ENCODE measurements at regions not wholly inside any gene's neighbourhood (a gene's known extent, or its start where the extent isn't known, plus 50 kb on each side); places are given as distances from the start of the nearest gene placed in this dataset.

DNA sequence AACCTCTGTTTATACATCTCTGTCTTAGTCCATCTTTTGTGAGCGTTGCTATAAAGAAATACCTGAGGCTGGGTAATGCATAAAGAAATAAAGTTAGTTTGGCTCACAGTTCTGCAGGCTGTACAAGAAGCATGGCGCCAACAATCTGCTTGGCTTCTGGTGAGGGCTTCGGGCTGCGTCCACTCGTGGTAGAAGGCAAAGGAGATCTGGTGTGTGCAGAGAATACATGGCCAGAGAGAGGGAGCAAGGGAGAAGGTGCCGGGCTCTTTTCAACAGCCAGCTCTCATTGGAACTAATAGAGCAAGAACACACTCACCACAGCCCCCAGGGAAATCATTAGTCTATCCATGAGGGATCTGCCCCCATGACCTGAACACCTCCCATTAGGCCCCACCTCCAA, 100.3 kb upstream of the SRSF6 start (continued):
- TF ChIP-seq, protein P1, sequence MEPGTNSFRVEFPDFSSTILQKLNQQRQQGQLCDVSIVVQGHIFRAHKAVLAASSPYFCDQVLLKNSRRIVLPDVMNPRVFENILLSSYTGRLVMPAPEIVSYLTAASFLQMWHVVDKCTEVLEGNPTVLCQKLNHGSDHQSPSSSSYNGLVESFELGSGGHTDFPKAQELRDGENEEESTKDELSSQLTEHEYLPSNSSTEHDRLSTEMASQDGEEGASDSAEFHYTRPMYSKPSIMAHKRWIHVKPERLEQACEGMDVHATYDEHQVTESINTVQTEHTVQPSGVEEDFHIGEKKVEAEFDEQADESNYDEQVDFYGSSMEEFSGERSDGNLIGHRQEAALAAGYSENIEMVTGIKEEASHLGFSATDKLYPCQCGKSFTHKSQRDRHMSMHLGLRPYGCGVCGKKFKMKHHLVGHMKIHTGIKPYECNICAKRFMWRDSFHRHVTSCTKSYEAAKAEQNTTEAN (CRISPR knock-in tag; IDR thresholded peaks at IDR 0.05) = no peak
- TF ChIP-seq, protein P2, sequence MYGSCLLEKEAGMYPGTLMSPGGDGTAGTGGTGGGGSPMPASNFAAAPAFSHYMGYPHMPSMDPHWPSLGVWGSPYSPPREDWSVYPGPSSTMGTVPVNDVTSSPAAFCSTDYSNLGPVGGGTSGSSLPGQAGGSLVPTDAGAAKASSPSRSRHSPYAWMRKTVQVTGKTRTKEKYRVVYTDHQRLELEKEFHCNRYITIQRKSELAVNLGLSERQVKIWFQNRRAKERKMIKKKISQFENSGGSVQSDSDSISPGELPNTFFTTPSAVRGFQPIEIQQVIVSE (CRISPR knock-in tag; IDR thresholded peaks at IDR 0.05; ENCODE audit: borderline replicate concordance) = no peak

- no peak for ATAC-seq
- Mint-ChIP-seq H3K27ac (no peak overlapping the region), H3K9me3 (peaks cover 32% of the 10 kb centered on the region), H3K36me3 (no peaks in the 10 kb centered on the region), H3K27me3 (ENCODE audit: low read depth) (peaks cover 11% of the 10 kb centered on the region), H3K4me1 (no peaks in the 10 kb centered on the region), H3K4me3 (no peak overlapping the region)
- POLR2A ChIA-PET = interaction anchor here (0.7 kb wide), 1 partner anchor 1315 kb away, joined by 3 read pairs; no protein-coding TSS in a partner anchor
- no peak for DNase-seq (ENCODE audit: low spot score)
- CTCF ChIA-PET = no interaction called here
- TF ChIP-seq ZNF317 (CRISPR knock-in tag; IDR thresholded peaks at IDR 0.05; ENCODE audit: borderline replicate concordance, low read depth) = no peak
- no peak for TF ChIP-seq ZNF416 (CRISPR knock-in tag; IDR thresholded peaks at IDR 0.05)
- no peak for TF ChIP-seq ELF4 (CRISPR knock-in tag; IDR thresholded peaks at IDR 0.05; ENCODE audit: low read depth)
- TF ChIP-seq ERG (CRISPR knock-in tag; IDR thresholded peaks at IDR 0.05) = no peak
- TF ChIP-seq E2F1 (CRISPR knock-in tag; IDR thresholded peaks at IDR 0.05) = no peak
These were observed 102.1 kb upstream of the SRSF6 start for GRCh38 chr20:43355610-43356009.

GRCh38 chr20:43352996-43353395, 104.7 kb upstream of the SRSF6 start:
- POLR2A ChIA-PET = no interaction called here
- H3K27me3 Mint-ChIP-seq (ENCODE audit: low read depth) = peaks cover 37% of the 10 kb centered on the region
- TF ChIP-seq, protein P3, sequence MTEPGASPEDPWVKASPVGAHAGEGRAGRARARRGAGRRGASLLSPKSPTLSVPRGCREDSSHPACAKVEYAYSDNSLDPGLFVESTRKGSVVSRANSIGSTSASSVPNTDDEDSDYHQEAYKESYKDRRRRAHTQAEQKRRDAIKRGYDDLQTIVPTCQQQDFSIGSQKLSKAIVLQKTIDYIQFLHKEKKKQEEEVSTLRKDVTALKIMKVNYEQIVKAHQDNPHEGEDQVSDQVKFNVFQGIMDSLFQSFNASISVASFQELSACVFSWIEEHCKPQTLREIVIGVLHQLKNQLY (CRISPR knock-in tag; IDR thresholded peaks at IDR 0.05) = no peak
- TF ChIP-seq MYBL2 (CRISPR knock-in tag; IDR thresholded peaks at IDR 0.05) (no peak), NFYB (CRISPR knock-in tag; conservative IDR thresholded peaks at IDR 0.05; ENCODE audit: low read depth) (no peak), ERG (CRISPR knock-in tag; IDR thresholded peaks at IDR 0.05) (no peak), FOXP1 (CRISPR knock-in tag; IDR thresholded peaks at IDR 0.05; ENCODE audit: borderline replicate concordance) (no peak), MAX (CRISPR knock-in tag; IDR thresholded peaks at IDR 0.05) (no peak), GABPB1 (CRISPR knock-in tag; IDR thresholded peaks at IDR 0.05) (no peak), IRF2 (CRISPR knock-in tag; IDR thresholded peaks at IDR 0.05; ENCODE audit: borderline replicate concordance, low read depth) (no peak), CBFB (CRISPR knock-in tag; IDR thresholded peaks at IDR 0.05; ENCODE audit: low read depth) (no peak), GRHL2 (CRISPR knock-in tag; IDR thresholded peaks at IDR 0.05; ENCODE audit: insufficient replicate concordance, severe bottlenecking) (no peak), EMX1 (CRISPR knock-in tag; IDR thresholded peaks at IDR 0.05) (no peak), PREB (CRISPR knock-in tag; IDR thresholded peaks at IDR 0.05; ENCODE audit: borderline replicate concordance) (no peak), ZBTB21 (CRISPR knock-in tag; IDR thresholded peaks at IDR 0.05; ENCODE audit: borderline replicate concordance) (no peak), ZNF425 (CRISPR knock-in tag; conservative IDR thresholded peaks at IDR 0.05) (no peak)

More at GRCh38 chr20:43352996-43353395, 104.7 kb upstream of the SRSF6 start:
- CTCF ChIA-PET = interaction anchor here (1.2 kb wide), 1 partner anchor 57 kb away, joined by 3 read pairs; no protein-coding TSS in a partner anchor
- H3K4me3 Mint-ChIP-seq = no peak overlapping the region
- peaks cover 25% of the 10 kb centered on the region for H3K9me3 Mint-ChIP-seq
- ATAC-seq = no peak
- H3K36me3 Mint-ChIP-seq = no peaks in the 10 kb centered on the region
- no peak overlapping the region for H3K27ac Mint-ChIP-seq
- no peaks in the 10 kb centered on the region for H3K4me1 Mint-ChIP-seq
- no peak for DNase-seq (ENCODE audit: low spot score)

All from WTC11 (cell line).